Suppressor macrophage treated with lipopolysaccharide for 1 hour (primary cell): ENCODE measurements at regions not wholly inside any gene's neighbourhood (a gene's known extent, or its start where the extent isn't known, plus 50 kb on each side); places are given as distances from the start of the nearest gene placed in this dataset.
A peak's percentile ranks its signal among the peaks of the same experiment; 100 is the strongest.
"Not testable (repeated sequence)": the region's sequence is repeated elsewhere in the genome, so short reads cannot be mapped to it uniquely, and the experiment has no call there.

ENCODE experiments used
- DNase-seq, 3 donors: peaks; one replicate each; pipeline ENCODE4 v3.0.0-alpha.2; 2020 to 2022

DNA sequence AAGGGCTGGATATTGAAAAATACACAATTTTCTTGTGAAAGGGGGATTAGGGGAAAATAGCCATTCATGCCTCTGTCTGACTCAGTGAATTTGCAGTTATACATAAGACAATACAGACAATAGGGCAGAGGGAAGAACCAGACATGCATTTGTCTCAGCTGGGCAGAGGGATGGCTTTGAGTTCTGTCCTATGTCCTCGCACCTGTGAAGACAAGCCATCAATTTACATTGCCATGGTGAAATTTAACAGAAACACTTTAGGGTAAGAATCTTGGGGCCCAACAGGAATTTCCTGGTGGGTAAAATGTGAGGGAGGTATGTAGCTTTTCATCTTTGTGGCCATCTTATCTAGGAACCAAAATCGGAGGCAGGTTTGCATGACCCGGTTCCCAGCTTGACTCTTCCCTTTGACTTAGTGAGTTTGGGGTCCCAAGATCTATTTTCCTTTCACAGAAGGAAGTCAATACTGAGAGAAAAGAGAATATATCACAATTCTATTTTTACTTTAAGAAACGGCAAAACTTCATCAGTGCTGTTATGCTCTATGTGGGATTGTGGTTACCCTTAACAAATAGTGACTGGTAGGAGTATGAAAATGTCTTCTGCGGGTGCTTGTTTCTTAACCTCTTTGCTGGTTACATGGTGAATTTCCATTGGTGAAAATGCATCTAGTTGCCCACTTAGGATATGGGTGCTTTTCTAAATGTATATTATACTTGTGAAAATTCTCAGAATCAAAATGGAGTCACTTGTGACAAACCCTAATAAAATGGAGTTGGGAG is 221.8 kb downstream of the SPP2 start:
- DNase-seq: no peak

DNA sequence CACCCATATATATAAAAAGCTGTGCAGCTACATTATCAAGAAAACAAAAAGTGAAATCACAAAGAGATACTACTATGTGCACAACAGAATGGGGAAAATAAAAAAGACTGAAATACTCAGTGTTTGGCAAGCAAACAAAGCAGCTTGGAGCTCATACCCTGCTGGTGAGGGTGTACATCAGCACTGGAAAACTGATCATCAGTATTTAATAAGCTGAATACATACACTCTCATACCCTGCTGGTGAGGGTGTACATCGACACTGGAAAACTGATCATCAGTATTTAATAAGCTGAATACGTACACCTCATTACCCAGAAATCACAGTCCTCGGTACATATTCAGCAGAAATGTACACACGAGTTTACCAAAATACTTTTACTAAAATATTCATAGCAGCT is 220.8 kb downstream of the SPP2 start:
- DNase-seq: no peak

DNA sequence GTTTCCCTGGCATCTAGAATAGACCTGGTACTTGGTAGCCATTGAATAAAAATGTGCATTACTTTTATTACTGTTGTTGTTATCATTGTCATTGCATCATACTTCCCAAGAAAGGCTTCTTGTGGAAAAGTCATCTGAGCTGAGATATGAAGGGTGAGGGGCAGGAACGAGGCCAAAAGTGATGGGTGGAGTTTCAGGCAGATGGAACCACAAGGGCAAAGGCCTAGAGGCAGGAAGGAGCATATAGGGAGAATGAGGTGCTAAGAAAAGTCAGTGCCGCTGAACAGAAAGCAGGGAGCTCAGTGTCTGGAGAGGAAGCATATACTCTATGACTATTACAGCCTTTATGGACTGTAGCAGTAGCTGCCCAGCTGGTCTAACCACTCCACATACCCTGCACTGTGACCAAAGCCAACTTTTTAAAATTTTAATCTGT is 219.3 kb downstream of the SPP2 start:
- DNase-seq: no peak

DNA sequence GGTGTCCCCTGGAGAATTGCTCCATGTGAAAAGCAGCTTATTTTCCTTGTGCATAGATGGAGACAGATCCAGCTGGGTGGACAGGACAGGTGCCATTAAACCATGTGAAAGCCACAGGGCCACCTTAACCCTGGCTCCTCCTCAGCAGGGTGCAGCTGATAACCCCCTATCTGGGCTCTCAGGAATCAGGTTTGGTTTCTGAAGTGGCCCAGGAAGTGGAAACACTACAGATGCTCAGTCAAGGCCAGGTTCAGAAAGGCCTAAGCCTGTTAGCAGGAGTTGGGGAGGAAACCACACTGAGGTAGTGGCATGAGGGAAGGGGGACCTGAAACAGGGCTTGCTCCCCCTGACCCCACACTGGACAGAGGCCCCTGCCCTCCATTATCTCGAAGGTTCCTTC is 217.0 kb downstream of the SPP2 start:
- DNase-seq: no peak

DNA sequence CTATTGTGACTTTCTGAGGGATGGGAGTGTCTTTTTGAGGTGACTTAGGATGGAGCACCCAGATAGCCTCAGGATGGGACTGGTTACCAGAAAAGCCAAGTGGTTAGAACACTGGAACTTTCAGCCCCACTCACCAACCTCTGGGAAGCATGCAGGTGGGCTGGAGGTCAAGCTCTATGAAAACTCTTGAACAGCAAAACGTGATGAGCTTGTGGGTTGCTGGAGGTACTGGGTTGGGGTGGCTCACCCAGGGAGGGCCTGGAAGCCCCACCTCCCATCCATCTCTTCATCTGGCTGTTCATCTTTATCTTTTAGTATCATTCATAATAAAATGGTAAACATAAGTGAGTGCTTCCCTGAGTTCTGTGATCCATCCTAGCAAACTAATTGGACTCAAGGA is 216.4 kb downstream of the SPP2 start:
- DNase-seq: no peak

DNA sequence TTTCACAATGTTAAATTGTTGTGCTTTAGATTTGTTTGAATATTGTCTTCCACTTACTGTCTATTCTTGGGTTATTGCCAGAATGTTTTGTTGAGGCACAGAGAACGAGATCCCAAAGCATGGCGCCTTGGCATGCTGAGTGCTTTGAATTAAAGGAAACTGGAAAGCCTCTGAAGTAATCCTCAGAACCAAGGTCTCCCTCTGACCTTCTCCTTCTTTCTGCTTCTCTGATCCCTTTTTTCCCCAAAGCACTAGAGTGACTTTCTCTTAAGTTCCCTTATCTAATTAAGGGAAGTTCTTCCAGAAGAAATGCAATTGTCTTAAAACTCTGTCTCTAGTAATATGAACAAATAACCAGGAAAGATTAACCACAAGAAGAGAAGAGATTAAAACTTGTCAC is 214.7 kb downstream of the SPP2 start:
- peak; percentile 13 to 32 (median 32) for DNase-seq

DNA sequence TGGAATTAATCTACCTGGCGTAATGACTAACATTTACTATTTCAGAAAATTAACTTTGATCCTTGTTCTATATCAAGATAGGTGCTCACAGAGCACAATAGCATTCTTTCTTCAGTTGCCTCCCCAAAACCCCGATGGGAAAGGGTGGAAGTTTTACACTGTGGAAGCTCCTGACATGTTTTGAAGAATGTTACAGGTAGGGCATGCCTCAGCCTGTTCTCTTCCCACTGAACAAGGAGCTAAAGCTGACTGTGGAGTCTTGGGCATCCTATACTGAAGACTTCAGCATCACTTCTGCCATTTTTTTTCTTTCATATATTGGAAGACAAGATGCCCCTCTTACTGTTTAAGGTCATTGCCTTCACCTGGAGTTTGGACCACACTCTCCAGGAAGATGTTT is 211.2 kb downstream of the SPP2 start:
- DNase-seq: no peak

DNA sequence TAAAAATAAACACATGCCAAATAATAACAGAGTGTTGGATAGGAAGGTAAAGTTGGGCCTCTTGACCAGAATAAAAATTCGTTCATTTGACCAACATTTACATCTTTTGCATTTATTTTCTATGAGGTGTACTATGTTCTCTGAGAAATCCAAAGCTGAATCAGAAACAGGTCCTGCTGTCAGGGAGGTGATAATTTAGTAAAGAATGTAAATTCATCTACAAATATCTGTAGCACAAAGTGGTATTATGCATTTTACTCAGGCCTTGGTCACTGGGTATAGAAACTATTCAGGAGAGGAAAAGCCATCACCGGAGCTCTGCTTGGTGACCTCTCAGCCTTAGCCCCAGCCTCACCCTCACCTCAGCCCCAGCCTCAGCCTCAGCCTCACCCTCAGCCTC is 208.9 kb downstream of the SPP2 start:
- DNase-seq: no peak

DNA sequence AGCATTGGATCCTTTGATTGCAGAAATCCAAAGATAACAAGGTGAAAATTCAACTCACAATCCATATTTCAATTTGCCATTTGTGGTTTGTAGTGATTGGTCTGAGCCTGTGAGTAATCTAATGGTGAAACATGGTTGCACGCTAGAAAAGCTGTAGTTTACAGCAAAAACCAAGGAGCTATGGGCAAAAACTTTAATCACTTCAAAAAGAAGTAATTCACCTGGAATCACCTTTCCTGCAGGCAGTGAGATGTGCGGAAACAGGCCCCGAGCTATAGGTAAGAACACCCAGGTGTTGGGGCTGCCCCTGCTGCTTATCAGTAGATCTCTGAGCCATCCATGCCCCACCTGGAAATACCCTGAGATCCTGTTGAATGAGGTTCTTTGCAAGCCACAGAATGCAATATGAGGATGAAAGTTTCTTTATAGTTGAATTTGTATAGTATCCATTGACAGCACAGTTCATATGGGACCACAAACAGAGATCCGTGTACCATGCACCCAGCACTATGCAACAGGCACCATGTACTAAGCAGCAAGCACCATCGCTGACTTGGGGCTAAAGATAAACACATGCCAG is 208.2 kb downstream of the SPP2 start:
- DNase-seq: peak in 1 of 3 donors; percentile 15

DNA sequence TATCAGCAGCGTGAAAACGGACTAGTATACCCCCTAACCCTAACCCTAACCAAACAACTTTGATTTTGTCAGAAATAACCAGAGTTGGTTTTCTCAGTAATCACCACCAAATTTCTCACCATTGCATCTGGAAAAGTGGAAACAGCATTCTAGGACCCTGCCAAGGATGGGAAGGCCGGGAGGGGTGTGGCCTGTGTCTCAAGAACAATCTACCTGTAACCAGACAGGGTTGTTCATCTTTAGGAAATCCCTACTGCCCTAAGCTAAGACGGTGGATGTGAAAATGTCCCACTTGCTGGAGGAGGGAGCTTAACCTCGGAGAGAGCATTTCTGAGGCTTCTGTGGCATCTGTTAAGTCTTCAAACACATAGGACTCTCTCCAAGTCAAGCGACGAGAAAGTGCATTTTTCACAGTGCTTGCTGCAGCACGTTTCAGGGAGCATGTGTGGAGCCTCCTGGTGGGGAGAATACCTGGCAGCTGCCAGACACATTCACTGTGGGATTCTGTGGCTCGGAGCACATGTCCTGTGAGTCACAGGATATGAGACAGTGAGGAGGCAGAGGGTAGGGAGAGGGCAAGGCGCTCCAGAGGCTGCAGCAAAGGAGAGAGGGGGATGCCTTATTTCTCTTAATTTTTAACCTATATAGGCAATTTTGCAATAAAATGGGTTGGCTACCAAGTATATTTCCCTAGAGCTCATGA is 207.5 kb downstream of the SPP2 start:
- peak; percentile 53 to 59 (median 53) for DNase-seq

DNA sequence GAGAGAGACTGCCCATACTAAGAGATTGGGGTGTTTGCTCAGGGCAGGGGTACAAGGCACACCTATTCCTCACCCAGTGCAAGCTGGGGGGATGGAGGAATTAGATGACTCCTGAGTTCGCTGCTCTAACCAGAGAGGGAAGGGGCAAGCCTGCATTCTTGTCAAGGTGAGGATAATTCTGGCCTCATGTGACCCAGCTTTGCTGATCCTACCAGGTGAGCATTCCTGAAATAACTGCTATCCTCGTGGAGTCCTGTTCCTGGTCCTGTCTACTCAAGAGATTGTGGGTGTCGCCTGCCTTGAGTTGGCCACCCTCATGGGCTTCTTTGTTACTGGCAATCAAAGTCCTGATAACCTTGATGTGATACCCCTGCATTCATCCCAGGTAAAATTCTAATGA is 206.0 kb downstream of the SPP2 start:
- no peak for DNase-seq

DNA sequence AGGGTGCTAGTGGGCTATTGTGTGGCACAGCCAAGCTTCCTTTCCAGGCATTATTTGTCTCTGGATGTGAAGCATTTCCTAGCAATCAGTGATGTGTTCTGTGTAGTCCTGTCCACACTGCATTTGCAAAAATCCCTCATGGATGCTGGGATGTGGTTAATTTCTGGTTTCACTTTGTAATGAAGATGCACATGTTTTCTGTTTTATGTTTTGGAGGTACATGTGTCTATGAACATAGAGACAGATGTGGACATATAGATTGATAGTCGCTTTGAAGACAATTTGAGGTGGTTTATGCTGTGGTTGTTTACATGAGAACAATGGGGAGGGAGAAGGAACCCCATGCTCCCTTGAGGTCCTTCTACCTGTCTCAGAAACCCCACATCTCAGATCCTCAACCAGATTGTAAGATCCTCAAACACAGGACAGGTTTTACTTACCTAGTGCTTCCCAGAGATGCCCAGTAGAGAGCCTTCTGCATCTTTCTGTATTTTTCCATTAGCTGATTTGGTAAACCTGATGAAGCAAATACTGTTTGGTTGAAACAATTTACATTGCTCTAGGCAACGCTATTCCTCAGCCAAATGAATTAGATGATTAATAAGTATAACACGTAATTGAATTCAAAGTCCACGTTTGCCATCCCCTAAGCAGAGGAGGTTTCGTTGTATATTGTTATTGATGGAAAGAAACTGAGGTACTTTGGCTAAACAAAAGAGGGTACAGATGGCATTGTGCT is 204.4 kb downstream of the SPP2 start:
- no peak for DNase-seq

DNA sequence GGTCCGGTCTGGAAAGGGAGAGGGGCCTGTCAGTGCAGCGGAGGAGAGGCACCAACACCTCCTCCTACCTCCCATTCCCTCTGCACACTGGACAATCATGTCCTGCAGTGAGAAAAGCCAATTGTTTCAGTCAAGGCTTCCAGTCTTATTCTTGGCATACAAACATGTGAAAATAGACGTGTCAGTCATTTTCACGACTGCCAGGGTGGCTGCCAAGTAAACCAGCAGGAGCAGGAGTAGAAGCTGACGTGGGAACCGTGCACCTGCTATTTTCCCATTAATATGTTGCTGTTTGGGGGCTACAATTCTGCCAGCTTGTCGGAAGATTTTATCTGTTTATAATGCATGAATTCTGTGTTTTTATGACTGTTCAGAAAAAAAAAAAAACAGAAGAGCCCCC is 202.3 kb downstream of the SPP2 start:
- DNase-seq: no peak

DNA sequence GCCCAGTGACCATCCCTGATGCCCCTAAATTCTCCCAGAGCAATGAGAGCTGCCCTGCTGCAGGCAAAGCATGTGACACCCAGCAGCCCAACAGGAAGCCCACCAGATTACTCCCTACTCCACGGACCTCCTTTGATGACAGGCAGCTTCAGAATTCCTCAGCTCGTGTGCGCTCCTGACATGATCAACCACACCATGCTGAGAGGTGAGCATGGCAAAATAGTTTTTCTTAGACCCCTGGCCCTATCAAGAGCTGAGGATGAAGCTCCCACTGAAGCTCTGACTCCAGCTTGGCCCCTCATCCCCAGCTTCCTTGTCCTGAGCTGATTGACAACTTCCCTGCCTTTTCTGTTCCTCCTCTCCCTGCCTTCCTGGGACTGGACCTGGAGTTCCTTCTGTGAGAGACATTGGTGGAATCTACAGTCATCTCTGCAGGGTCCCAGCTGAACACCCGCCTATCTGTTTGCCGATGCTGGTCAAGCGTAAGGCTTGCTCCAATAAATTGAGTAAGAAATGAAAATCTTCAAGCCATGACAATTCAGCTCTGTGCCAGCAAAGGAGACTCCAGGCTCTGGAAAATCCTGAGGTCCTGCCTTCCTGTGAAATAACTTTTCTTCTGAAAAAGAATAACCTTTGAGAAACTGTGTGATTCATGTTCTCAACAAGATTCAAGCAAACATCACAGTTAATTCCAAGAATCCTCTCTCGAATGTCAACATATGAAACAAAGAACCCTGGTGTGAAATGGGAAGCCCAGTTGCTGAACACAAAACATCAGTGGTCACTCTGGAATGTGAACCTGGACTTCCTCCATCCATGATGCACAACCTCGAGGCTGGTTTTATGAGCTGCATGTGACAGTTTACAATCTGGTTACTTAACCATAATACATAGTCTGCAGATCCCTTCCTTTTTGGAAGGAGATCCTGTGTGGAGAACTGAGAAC is 201.1 kb downstream of the SPP2 start:
- DNase-seq: peak in 2 of 3 donors; percentile 21 to 22

DNA sequence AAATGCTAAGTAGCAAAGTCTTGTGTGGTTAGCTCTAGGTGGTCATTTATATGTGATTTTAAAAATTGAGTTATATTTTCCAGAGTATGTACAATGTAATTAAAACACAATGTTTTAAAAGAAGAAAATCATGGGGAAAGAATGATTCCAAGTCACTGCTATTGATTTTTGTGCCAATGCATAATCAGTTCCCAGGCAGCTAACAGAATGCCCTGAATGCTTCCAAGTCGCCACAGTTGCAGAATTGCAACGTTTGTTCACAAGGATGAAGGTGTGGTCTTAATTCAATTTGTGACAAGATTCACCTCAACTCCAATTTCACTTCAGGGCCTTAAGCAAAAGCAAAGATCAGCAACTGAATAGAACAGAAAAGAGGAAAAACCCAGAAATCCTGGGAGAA is 200.4 kb downstream of the SPP2 start:
- no peak for DNase-seq

DNA sequence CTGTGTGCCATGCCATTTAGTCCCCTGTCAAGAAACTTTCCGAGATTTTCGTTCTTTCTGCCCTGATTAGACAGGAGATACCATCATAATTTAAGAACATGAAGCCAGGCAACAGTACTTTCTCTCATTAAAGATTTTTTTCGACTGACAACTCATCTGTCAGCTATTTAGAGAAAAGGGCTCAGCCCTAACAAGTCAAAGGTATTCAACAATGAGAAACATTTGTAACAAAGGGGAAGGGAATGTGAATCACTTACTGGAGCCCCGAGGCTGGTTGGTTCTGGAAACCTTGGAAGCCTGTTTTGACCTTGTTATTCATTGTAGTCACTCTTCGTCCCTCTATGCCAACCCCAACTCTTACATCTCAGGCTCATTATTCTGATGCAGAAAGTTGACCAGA is 199.4 kb downstream of the SPP2 start:
- DNase-seq: no peak

DNA sequence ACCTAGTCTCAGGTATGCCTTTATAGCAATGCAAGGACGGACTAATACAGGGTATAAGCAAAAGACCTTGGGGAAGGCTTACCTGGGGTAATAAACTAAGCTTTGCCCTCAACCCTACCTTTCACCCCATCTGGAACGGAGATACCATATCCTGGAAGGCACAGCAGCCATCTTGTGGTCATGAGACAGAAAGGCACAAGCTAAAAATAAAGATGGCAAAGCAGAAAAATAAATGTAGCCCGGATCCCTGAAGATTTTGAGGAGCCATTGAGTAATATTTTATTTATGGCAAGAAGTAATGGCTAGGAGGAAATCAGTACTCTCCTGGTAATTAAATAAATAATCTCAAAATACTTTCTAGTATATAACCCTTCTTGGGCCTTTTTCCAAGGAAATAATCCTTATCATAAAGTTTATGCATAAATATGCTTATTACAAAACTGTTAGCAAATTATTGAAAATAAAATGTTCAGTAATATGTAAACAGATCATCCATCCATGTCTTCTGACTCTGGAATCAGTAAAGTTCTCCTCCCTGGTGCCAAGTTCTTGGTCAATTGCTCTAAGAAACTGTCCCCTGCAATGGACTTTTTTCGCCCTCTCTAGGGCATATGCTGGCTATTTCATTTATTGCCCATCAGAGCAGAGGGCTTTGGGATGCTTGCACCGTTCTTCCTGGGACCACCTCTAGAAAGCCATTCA is 198.7 kb downstream of the SPP2 start:
- no peak for DNase-seq

DNA sequence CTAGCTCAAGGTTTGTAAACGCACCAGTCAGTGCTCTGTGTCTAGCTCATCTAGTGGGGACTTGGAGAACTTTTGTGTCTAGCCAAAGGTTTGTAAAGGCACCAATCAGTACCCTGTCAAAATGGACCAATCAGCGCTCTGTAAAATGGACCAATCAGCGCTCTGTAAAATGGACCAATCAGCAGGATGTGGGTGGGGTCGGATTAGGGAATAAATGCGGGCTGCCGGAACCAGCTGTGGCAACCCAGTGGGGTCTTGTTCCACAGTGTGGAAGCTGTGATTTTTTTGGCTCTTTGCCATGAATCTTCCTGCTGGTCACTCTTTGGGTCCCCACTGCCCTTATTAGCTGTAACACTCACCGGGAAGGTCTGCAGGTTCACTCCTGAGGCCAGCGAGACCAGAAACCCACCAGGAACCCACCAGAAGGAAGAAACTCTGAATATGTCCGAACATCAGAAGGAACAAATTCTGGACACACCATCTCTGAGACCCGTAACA is 197.8 kb downstream of the SPP2 start:
- not testable (repeated sequence) for DNase-seq

DNA sequence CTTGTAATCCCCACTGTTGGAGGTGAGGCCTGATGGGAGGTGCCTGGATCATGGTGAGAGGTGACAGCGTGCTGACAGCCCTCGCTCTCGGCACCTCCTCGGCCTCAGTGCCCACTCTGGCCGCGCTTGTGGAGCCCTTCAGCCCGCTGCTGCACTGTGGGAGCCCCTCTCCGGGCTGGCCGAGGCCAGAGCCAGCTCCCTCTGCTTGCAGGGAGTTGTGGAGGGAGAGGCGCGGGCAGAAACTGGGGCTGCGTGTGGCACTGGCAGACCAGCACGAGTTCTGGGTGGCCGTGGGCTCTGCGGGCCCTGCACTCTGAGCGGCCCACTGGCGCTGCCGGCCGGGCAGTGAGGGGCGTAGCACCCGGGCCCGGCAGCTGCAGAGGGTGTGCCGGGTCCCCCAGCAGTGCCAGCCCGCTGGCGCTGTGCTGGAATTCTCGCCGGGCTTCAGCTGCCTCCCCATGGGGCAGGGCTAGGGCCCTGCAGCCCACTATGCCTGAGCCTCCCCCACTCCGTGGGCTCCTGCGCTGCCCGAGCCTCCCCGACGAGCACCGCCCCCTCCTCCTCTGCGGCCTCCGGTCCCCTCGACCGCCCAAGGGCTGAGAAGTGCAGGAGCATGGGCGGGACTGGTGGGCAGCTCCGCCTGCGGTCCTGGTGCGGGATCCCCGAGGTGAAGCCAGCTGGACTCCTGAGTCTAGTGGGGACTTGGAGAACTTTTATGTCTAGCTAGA is 197.1 kb downstream of the SPP2 start:
- DNase-seq: no peak

DNA sequence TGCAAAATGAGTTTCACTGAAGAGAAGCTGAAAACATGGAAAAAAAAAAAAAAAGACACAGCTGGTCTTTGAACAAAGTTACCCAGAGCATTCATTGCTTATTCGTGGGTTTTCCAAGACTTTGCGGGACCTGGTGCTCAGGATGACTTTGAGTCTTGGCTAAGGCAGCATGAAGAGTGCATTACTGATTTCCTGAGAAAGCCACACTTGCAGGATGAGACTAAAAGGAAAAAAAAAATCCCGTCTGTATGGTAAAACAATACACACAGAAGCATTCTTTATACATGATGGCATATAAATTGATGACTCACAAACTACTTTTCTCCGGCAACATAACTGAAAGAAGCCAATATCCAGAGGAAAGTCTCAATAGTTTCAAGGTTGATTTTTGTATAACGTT is 195.4 kb downstream of the SPP2 start:
- no peak for DNase-seq
